Mesothelial cell of epicardium (in vitro differentiated cells): ENCODE measurements at regions not wholly inside any gene's neighbourhood (a gene's known extent, or its start where the extent isn't known, plus 50 kb on each side); places are given as distances from the start of the nearest gene placed in this dataset.

ENCODE experiments used
- DNase-seq, 2 experiments: peaks; one replicate each; pipeline ENCODE4 v3.0.0; 2021; ENCODE audit warnings: low spot score in 2 of 2; ENCODE audit not compliant: unreplicated experiment in 2 of 2
- H3K27ac Mint-ChIP-seq: 2 replicates; pipeline ENCODE4 v1.8.0; 2021; ENCODE audit warnings: mixed read lengths
- H3K27me3 Mint-ChIP-seq: 2 replicates; pipeline ENCODE4 v1.8.0; 2021; ENCODE audit warnings: low read depth, mixed read lengths
- H3K36me3 Mint-ChIP-seq: 2 replicates; pipeline ENCODE4 v1.8.0; 2021; ENCODE audit warnings: mixed read lengths
- H3K4me1 Mint-ChIP-seq: 2 replicates; pipeline ENCODE4 v1.8.0; 2021; ENCODE audit warnings: mixed read lengths
- H3K4me3 Mint-ChIP-seq: 2 replicates; pipeline ENCODE4 v1.8.0; 2021; ENCODE audit warnings: mild to moderate bottlenecking, moderate library complexity, mixed read lengths
- H3K9me3 Mint-ChIP-seq: 2 replicates; pipeline ENCODE4 v1.8.0; 2021; ENCODE audit warnings: mixed read lengths
- TF ChIP-seq, protein P1 (sequence below): fragments of 200-600 bp; sonication (generic); IDR thresholded peaks from one replicate; pipeline ENCODE4 v1.5.0; 2021; ENCODE audit warnings: antibody characterized with exemption; ENCODE audit not compliant: unreplicated experiment

DNA sequence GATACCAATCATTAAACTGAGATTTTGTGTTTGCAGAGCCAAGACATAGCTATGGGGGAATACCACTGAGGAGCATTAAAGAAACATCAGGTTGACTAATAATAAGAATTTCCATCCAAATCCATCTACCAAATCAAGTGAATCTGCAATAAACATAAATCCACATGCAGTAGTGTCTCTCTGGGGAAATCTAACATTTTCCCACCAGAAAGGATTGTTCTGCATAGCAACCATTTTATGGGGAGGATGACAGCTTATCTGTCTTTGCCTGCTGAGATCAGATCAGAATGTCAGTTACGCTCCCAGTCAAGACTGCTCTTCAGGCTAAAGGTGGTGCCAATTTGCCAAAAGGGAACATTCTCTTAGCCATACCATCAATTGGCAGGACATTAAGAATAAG is 1098.9 kb upstream of the CHAC2 start:
- no peak overlapping the region for H3K27ac Mint-ChIP-seq
- H3K27me3 Mint-ChIP-seq: no peaks in the 10 kb centered on the region
- TF ChIP-seq, protein P1, sequence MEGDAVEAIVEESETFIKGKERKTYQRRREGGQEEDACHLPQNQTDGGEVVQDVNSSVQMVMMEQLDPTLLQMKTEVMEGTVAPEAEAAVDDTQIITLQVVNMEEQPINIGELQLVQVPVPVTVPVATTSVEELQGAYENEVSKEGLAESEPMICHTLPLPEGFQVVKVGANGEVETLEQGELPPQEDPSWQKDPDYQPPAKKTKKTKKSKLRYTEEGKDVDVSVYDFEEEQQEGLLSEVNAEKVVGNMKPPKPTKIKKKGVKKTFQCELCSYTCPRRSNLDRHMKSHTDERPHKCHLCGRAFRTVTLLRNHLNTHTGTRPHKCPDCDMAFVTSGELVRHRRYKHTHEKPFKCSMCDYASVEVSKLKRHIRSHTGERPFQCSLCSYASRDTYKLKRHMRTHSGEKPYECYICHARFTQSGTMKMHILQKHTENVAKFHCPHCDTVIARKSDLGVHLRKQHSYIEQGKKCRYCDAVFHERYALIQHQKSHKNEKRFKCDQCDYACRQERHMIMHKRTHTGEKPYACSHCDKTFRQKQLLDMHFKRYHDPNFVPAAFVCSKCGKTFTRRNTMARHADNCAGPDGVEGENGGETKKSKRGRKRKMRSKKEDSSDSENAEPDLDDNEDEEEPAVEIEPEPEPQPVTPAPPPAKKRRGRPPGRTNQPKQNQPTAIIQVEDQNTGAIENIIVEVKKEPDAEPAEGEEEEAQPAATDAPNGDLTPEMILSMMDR: no peak
- no peaks in the 10 kb centered on the region for H3K4me1 Mint-ChIP-seq
- H3K36me3 Mint-ChIP-seq: no peaks in the 10 kb centered on the region
- H3K9me3 Mint-ChIP-seq: peaks cover 32% of the 10 kb centered on the region
- no peak for DNase-seq
- H3K4me3 Mint-ChIP-seq: no peak overlapping the region

GRCh38 chr2:52659546-52659945 is 1108.1 kb upstream of the CHAC2 start:
- no peaks in the 10 kb centered on the region for H3K27me3 Mint-ChIP-seq
- no peak overlapping the region for H3K27ac Mint-ChIP-seq
- TF ChIP-seq, protein P1: no peak
- H3K4me3 Mint-ChIP-seq: no peak overlapping the region
- H3K9me3 Mint-ChIP-seq: peaks cover 20% of the 10 kb centered on the region
- no peak for DNase-seq
- H3K4me1 Mint-ChIP-seq: no peaks in the 10 kb centered on the region
- H3K36me3 Mint-ChIP-seq: no peaks in the 10 kb centered on the region

- Mint-ChIP-seq H3K4me1 (no peaks in the 10 kb centered on the region), H3K27me3 (no peaks in the 10 kb centered on the region), H3K27ac (no peak overlapping the region), H3K9me3 (peaks cover 19% of the 10 kb centered on the region), H3K4me3 (no peak overlapping the region), H3K36me3 (no peaks in the 10 kb centered on the region)
- no peak for DNase-seq
- TF ChIP-seq, protein P1: no peak
These were observed 1109.0 kb upstream of the CHAC2 start for GRCh38 chr2:52658598-52658997.

DNA sequence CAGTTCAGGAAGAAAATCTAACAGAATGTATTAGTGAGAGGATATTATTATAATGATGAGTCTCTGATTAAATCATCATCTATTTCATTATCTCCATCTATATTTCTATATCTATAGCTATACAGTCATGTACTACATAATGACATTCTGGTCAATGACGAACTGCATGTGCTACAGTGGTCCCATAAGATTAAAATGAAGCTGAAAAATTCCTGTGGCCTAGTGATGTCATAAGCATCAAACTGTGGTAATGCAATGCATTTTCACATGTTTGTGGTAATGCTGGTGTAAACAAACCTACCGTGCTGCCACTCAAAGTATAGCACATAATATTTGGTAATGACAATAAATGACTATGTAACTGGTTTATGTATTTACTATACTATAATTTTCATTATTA is 1127.9 kb upstream of the CHAC2 start:
- TF ChIP-seq, protein P1: no peak

DNA sequence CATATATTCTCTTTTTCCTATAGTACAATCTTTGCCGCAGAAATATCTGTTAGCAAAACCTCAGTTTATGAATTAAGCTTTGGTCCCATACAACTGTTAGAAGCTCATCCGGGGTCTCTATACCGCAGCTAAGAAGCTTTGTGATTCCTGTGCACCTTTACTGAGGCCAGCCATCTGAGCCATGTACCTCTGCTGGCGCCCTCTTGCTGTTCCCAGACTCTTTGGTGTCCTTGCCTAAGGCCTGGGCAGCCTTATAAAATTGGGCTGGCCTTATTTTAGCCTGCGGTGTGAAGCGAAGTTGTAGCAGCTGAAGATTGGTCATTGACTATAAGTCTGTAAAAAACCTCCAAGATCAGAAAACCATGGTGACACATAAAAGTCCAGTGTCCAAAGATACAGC is 1135.1 kb upstream of the CHAC2 start:
- Mint-ChIP-seq H3K4me3 (no peak overlapping the region), H3K27me3 (no peaks in the 10 kb centered on the region), H3K36me3 (no peaks in the 10 kb centered on the region), H3K27ac (no peak overlapping the region), H3K9me3 (peaks cover 16% of the 10 kb centered on the region), H3K4me1 (no peaks in the 10 kb centered on the region)
- TF ChIP-seq, protein P1: no peak
- no peak for DNase-seq

More for the DNA sequence above, 1127.9 kb upstream of the CHAC2 start:
- peaks cover 21% of the 10 kb centered on the region for H3K9me3 Mint-ChIP-seq
- DNase-seq: no peak
- no peak overlapping the region for H3K4me3 Mint-ChIP-seq
- H3K4me1 Mint-ChIP-seq: no peaks in the 10 kb centered on the region
- H3K27me3 Mint-ChIP-seq: no peaks in the 10 kb centered on the region
- H3K27ac Mint-ChIP-seq: no peak overlapping the region
- H3K36me3 Mint-ChIP-seq: no peaks in the 10 kb centered on the region

- H3K4me1 Mint-ChIP-seq: no peaks in the 10 kb centered on the region
These were observed 1137.7 kb upstream of the CHAC2 start for GRCh38 chr2:52629944-52630343.

More at GRCh38 chr2:52629944-52630343, 1137.7 kb upstream of the CHAC2 start:
- DNase-seq: no peak
- H3K36me3 Mint-ChIP-seq: no peaks in the 10 kb centered on the region
- H3K4me3 Mint-ChIP-seq: no peak overlapping the region
- no peaks in the 10 kb centered on the region for H3K27me3 Mint-ChIP-seq
- peaks cover 16% of the 10 kb centered on the region for H3K9me3 Mint-ChIP-seq
- H3K27ac Mint-ChIP-seq: no peak overlapping the region
- TF ChIP-seq, protein P1: no peak
